H1 (cell line): ENCODE measurements at regions not wholly inside any gene's neighbourhood (a gene's known extent, or its start where the extent isn't known, plus 50 kb on each side); places are given as distances from the start of the nearest gene placed in this dataset.

Source experiments
- CBX8 ChIP-seq: fragments of 300-800, 300-1000 bp; sonication (generic); IDR thresholded peaks from 2 replicates; pipeline ENCODE4 v1.7.1; 2016; ENCODE audit warnings: low read depth, low read length, borderline replicate concordance
- CHD1 ChIP-seq: IDR thresholded peaks from 2 replicates; pipeline ENCODE4 v1.6.1; 2012; ENCODE audit warnings: low read depth, low read length, improper control_type of control experiment
- CHD7 ChIP-seq: fragments of 300-600 bp; sonication (generic); IDR thresholded peaks from 2 replicates; pipeline ENCODE4 v1.7.1; 2012; ENCODE audit warnings: low read length, moderate library complexity, mild to moderate bottlenecking, inconsistent platforms; ENCODE audit not compliant: insufficient replicate concordance
- GTF2F1 ChIP-seq: IDR thresholded peaks from 2 replicates; pipeline ENCODE4 v1.6.1; 2012; ENCODE audit warnings: low read depth, low read length, improper control_type of control experiment, borderline replicate concordance
- JUN ChIP-seq: IDR thresholded peaks from 2 replicates; pipeline ENCODE4 v1.6.1; 2011; ENCODE audit warnings: low read depth, mild to moderate bottlenecking, improper control_type of control experiment, low read length
- JUND ChIP-seq: IDR thresholded peaks from 2 replicates; pipeline ENCODE4 v1.6.1; 2011; ENCODE audit warnings: mild to moderate bottlenecking, improper control_type of control experiment, low read length
- KDM5A ChIP-seq: fragments of 200-600 bp; IDR thresholded peaks from 2 replicates; pipeline ENCODE4 v1.7.1; 2012; ENCODE audit warnings: mild to moderate bottlenecking, low read length, inconsistent platforms, mixed read lengths
- POLR2AphosphoS5 ChIP-seq: IDR thresholded peaks from 2 replicates; pipeline ENCODE4 v1.6.1; 2011; ENCODE audit warnings: low read depth, low read length
- RNF2 ChIP-seq: fragments of 200-900, 300-1000 bp; sonication (generic); IDR thresholded peaks from 2 replicates; pipeline ENCODE4 v1.7.1; 2016; ENCODE audit warnings: borderline replicate concordance, low read depth, mild to moderate bottlenecking, antibody characterized with exemption, low read length; ENCODE audit not compliant: poor library complexity, severe bottlenecking; ENCODE audit errors: missing control alignments
- TCF12 ChIP-seq: IDR thresholded peaks from 2 replicates; pipeline ENCODE4 v1.6.1; 2011; ENCODE audit warnings: low read depth, mild to moderate bottlenecking, low read length

GRCh38 chr7:155182406-155182970, 112.4 kb downstream of the HTR5A start (continued):
- TF ChIP-seq CHD7 (no peak), CHD1 (no peak), KDM5A (no peak), POLR2AphosphoS5 (no peak), JUN (no peak), RNF2 (no peak), GTF2F1 (no peak), CBX8 (no peak), TCF12 (no peak), JUND (no peak)
- TF ChIP-seq, all 59 proteins: peak for 0
